ENCODE measurements at regions not wholly inside any gene's neighbourhood (a gene's known extent, or its start where the extent isn't known, plus 50 kb on each side); places are given as distances from the start of the nearest gene placed in this dataset.

DNA sequence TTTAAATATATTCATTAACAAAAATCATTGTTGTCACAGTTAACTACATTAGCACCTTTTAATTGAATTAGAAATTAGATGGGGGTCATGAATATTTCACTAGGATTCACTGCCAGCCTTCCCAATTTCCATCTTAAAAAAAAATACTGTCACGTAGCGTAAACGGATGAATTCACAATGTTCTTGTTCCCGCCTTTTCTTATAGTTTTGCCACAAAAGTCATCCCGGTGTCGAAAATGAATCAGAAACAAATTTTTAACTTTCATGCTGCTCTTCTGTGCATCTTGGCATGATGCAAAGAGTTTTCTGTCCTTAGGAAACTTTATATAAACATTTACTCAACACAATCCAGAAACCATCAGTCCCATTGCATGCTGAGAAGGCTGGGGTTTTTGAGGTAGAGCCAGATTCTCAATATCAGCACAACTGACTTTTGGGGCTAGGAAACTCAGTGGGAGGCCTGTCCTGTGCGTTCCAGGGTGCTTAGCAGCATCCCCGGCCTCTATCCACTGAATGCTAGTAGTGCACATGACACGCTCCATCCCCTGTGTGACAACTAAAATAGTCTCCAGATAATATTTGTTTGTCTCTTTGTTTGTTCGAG, 252.9 kb upstream of the XYLT1 start:
- H3K4me1 ChIP-seq: no peaks in the 10 kb centered on the region
- no peaks in the 10 kb centered on the region for H3K36me3 ChIP-seq
- H3K27ac ChIP-seq: no peak overlapping the region
- TF ChIP-seq, protein P1, sequence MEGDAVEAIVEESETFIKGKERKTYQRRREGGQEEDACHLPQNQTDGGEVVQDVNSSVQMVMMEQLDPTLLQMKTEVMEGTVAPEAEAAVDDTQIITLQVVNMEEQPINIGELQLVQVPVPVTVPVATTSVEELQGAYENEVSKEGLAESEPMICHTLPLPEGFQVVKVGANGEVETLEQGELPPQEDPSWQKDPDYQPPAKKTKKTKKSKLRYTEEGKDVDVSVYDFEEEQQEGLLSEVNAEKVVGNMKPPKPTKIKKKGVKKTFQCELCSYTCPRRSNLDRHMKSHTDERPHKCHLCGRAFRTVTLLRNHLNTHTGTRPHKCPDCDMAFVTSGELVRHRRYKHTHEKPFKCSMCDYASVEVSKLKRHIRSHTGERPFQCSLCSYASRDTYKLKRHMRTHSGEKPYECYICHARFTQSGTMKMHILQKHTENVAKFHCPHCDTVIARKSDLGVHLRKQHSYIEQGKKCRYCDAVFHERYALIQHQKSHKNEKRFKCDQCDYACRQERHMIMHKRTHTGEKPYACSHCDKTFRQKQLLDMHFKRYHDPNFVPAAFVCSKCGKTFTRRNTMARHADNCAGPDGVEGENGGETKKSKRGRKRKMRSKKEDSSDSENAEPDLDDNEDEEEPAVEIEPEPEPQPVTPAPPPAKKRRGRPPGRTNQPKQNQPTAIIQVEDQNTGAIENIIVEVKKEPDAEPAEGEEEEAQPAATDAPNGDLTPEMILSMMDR (IDR thresholded peaks at IDR 0.05): no peak
- no peaks in the 10 kb centered on the region for H3K27me3 ChIP-seq
- no peak overlapping the region for H3K4me3 ChIP-seq
- H3K9me3 ChIP-seq: no peaks in the 10 kb centered on the region
- ATAC-seq: peak; percentile 15
- intact Hi-C loops (cut with DNase I): no loop called here
- peak in 2 of 4 donors; percentile 36 to 52 for DNase-seq

DNA sequence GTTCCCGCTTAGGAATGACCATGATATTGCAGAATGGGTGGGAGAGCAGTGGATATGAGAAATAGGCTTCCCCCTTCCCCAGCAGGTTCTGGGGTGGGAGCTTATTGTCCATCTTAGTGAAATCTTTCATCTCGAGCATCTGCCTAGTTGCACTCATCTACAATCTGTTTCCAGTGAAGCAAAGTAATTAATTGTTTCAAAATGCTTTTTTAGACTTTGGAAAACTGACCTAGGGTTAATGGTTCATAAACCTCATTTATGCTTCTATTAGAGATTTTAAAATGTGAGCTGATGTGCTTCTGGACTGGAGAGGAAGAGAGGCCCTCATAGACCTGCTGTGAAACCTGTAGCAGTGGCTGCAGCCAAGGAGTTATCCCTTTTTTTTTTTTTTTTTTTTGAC, 247.7 kb upstream of the XYLT1 start:
- Histone ChIP-seq H3K9me3 (no peaks in the 10 kb centered on the region), H3K27me3 (no peaks in the 10 kb centered on the region), H3K4me3 (no peak overlapping the region), H3K36me3 (no peaks in the 10 kb centered on the region), H3K27ac (no peak overlapping the region), H3K4me1 (no peaks in the 10 kb centered on the region)
- TF ChIP-seq, protein P1 (IDR thresholded peaks at IDR 0.05): no peak
- intact Hi-C loops (cut with DNase I): no loop called here
- no peak for ATAC-seq
- no peak for DNase-seq

DNA sequence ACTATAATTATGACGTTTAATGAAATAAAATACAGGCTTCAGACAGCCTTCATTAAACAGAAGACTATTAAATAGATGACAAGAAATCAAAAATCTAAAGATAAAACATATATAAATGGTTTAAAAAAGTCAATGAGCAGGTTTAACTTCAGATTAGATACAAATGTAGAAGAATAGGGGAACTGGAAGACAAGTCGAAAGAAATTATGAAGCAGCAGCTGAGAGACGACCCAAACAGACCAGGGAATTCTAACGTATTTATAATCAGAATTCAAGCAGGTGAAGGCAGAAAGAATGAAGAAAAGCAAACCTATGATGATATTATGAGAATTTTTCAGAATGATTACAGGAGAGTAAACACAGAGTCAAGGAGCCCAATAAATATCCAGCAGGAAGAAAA, 235.1 kb upstream of the XYLT1 start:
- H3K27me3 ChIP-seq: no peaks in the 10 kb centered on the region
- H3K4me1 ChIP-seq: no peaks in the 10 kb centered on the region
- no peak for ATAC-seq
- no peak overlapping the region for H3K4me3 ChIP-seq
- no peak for DNase-seq
- H3K9me3 ChIP-seq: no peaks in the 10 kb centered on the region
- TF ChIP-seq, protein P1 (IDR thresholded peaks at IDR 0.05): no peak
- no peak overlapping the region for H3K27ac ChIP-seq
- H3K36me3 ChIP-seq: no peaks in the 10 kb centered on the region
- intact Hi-C loops (cut with DNase I): no loop called here

DNA sequence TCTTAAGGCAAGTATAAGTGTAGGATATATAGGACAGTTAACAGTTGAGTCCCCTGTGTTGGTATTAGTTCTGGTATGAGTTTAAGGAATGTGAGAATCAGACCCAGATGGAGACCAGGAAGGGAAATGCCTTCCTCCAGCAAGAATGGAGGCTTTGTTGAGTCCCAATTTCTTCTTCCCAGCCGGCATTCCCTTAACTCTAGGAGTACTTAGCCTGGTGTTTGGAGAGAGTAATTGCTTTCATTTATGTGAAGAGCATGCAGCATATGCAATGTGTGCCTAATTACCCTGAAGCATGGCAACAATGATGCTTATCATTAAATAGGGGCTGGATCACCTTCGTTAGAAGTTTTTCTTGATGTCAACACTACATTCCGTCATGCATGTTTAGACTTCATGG, 225.9 kb upstream of the XYLT1 start:
- Histone ChIP-seq H3K27ac (no peak overlapping the region), H3K9me3 (no peaks in the 10 kb centered on the region), H3K36me3 (no peaks in the 10 kb centered on the region), H3K4me3 (no peak overlapping the region), H3K27me3 (no peaks in the 10 kb centered on the region), H3K4me1 (no peaks in the 10 kb centered on the region)
- no peak for ATAC-seq
- DNase-seq: no peak
- intact Hi-C loops (cut with DNase I): no loop called here
- TF ChIP-seq, protein P1 (IDR thresholded peaks at IDR 0.05): no peak

DNA sequence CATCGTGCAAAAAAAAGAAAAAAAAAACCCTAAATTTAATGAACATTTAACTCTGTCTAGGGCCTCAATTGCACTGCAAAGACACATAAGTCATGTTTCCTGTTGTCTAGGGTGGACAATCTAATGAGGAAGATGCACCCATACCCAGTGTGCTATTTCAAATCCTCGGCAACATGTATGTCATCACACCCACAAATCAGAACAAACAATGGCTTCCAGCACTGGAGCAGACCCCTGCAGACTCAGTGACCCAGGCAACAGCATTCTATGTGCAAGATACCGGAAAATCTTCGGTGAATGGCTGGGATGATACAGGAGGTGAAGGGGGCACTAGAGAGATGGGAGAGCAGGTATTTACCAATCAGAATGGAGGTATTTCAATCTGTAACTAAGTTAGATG, 221.7 kb upstream of the XYLT1 start:
- DNase-seq (no peak), ATAC-seq (no peak)
- H3K4me3 ChIP-seq: no peak overlapping the region
- H3K27me3 ChIP-seq: peaks cover 0 to 15% of the 10 kb centered on the region in 2 donors
- no peaks in the 10 kb centered on the region for H3K36me3 ChIP-seq
- TF ChIP-seq, protein P1 (IDR thresholded peaks at IDR 0.05): no peak
- no peaks in the 10 kb centered on the region for H3K9me3 ChIP-seq
- H3K27ac ChIP-seq: no peak overlapping the region
- intact Hi-C loops (cut with DNase I): no loop called here
- no peaks in the 10 kb centered on the region for H3K4me1 ChIP-seq

Measured in left lung (tissue), 4 donors.